ENCODE measurements at regions not wholly inside any gene's neighbourhood (a gene's known extent, or its start where the extent isn't known, plus 50 kb on each side); places are given as distances from the start of the nearest gene placed in this dataset.

GRCh38 chr5:153400931-153401330 is 89.5 kb upstream of the GRIA1 start:
- DNase-seq, result no peak

GRCh38 chr5:153402550-153402949 is 87.9 kb upstream of the GRIA1 start:
- no peak for DNase-seq

GRCh38 chr5:153403470-153403869 is 87.0 kb upstream of the GRIA1 start:
- no peak for DNase-seq

GRCh38 chr5:153404747-153405146 is 85.7 kb upstream of the GRIA1 start:
- DNase-seq, result no peak

GRCh38 chr5:153421676-153422075 is 68.8 kb upstream of the GRIA1 start:
- no peak for DNase-seq

GRCh38 chr5:153425914-153426313 is 64.6 kb upstream of the GRIA1 start:
- DNase-seq, result no peak

- DNase-seq, result no peak
Observed at GRCh38 chr5:153429761-153430380, 60.6 kb upstream of the GRIA1 start.

GRCh38 chr5:153432583-153432982 is 57.9 kb upstream of the GRIA1 start:
- DNase-seq, result no peak

GRCh38 chr5:153437251-153437650 is 53.2 kb upstream of the GRIA1 start:
- DNase-seq, result no peak

GRCh38 chr5:153439130-153439529 is 51.3 kb upstream of the GRIA1 start:
- no peak for DNase-seq

Measured in inflammatory macrophage (primary cell).